ENCODE measurements at regions not wholly inside any gene's neighbourhood (a gene's known extent, or its start where the extent isn't known, plus 50 kb on each side); places are given as distances from the start of the nearest gene placed in this dataset.

DNA sequence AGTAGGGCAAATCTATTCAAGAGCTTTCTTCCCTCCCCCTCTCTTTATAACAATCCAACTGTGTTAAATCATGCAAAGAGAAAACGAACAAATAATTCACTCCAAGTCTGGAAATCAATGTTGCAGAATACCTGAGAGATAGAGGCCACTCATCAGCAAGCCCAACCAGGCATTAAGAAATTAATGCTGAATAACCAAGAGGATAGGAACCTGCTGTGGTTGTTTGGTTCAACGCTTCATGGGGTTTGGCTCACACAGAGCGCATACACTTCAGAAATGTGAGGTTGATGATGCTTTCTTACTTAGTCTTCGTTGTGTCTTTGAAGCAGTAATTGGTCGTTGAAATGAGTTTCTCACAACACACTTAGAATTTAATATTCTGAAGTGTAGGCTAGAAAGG lies 1540.0 kb upstream of the PABPC4L start:
- DNase-seq, result no peak

DNA sequence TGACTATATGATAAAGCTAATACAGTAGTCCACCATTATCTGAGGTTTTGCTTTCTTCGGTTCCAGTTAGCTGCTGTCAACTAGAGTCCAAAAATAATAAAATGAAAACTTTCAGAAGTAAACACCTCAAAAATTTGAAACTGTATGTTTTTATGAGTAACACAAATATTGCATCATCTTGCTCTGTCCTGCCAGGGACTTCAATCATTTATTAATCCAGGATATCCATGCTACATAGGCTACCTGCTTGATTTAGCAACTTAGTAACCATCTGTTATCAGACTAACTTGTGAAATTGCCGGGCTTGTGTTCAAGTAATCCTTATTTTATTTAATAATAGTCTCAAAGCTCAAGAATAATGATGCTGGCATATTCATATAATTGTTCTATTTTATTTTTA lies 1537.8 kb upstream of the PABPC4L start:
- DNase-seq, result no peak

DNA sequence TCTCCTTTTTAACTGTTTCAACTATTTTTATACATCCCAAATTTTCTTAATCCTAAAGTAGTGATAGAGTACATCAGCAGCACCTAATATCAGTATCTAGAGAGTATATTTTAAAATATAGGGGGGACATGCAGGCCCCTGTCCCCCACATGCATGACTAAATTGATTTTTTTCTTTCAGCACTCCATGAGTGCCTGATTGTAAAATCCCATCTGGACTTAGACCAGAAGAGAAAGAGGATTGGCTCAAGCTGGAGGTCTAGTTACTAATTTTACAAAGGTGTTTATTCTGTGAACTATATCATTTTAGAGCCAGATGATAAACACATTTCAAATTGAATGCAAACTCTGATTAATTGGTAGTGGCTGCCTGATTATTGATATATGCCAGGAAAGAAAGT lies 1533.9 kb upstream of the PABPC4L start:
- DNase-seq, result no peak

DNA sequence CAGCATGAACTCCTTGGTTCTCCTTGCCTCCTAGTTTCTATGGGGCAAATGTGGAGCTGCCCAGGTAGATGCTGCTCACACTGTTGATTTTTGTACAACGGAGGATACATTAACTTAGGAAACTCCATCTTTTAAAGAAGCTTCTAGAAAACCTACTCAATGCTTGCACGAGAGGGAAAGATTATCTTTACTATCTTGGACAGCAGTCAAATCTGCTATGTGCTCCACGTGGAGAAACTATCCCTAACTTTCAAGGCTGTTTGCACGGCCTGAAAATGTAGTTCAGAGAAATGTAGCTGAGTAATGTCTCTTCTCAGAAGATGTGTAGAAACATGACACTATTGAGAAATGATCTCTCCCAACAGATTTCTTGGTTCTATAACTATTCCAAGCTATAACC lies 1530.9 kb upstream of the PABPC4L start:
- DNase-seq, result no peak

DNA sequence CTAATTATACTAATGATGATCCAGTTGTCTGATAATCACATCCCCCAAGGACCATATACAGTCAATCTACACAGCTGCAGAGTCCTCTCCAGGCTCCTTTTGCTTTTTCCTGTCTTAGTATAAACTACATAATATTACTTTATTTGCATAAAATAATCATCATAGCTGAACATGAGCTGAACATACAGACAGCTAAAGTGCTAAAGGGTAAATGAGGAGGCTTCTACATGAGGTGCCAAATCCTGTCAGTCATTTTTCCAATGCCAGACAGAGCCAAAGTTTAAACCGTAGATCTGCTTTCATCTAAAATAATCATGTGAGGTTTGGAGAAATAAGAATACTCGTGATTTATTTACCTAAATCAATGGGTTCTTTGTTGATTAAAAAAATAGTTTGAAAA lies 1530.1 kb upstream of the PABPC4L start:
- no peak for DNase-seq

DNA sequence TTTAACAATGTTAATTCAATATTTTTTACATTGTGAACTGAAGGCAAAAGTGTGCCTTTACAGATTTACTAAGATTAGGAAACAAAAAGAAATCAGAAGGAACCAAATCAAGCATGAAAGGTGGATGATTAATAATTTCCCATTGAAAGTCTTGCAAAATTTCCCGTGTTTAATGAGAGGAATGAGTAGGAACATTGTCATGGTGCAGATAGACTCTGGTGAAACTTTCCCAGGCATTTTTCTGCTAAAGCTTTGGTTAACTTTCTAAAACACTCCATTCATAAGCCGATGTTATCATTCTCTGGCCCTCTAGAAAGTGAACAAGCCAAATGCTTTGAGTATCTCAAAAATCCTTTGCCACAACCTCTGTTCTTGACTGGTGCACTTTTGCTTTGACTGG lies 1522.8 kb upstream of the PABPC4L start:
- no peak for DNase-seq

DNA sequence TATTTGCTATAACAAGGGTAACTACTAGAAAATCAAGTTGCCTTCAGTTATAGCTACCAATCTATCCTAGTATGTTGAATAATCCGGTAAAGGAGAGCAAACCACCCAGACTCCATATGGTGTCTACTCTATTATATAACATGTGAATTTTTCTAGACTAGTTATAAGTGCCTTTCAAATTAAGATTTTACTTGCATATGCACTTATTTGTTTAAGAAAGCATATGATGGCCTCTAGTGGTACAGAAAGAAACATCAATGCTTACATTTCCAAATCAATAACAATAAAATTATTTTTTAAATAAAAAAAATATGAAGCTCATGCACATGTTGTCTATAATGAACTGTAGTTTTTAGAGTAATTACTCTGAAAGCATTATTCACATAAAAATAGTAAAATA lies 1516.4 kb upstream of the PABPC4L start:
- no peak for DNase-seq

DNA sequence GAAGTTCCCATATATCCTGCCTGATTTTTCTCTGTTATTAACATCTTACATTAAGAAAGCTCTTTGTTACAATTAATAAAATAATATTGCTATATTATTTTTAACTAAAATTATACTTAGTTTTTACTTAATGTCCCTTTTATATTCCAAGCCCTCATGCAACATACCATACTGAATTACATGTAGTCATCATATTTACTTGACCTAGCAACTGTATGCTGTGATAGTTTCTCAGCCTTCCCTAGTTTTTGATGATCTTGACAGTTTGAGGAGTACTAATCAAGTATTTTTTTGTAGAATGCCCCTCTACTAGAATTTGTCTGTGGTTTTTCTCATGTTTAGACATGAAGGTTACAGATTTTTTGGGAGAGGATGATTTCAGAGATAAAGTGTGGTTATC lies 1503.8 kb upstream of the PABPC4L start:
- no peak for DNase-seq

DNA sequence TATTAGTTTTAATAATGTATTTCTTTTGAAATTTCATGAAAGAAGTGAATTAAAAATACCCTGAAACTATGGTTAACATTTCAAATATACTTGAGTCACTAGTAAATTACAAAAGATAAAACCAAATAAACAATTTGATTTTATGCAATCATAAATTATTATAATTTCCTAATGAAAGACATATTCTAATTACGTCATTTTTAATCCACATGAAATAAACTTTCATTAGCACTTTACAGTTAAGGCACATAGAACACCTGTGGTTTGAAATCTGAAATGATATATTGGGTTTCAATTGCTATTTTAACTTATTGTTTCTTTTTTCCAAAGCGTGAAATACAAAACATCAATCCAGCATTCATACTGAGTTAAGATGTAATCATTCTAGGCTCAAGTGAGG lies 1492.5 kb upstream of the PABPC4L start:
- DNase-seq, result no peak

DNA sequence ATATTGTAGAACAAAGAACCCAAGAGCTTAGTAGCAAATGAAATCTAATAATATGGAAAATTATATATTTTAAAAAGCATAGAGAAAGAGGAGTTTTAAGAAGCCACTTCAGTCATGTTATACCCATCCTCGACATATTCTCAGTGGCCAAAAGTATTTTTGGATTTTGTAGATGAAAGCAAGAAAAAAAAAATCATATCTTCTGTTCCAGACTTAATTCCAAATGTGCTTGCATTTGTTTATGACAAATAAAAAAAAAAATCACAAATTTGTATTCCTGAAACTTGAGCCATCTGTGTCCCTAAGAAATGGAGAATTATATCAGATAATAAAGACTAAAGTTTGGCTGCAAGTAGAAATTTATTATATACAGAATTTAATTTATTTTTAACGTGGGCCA lies 1482.4 kb upstream of the PABPC4L start:
- DNase-seq, result no peak

DNA sequence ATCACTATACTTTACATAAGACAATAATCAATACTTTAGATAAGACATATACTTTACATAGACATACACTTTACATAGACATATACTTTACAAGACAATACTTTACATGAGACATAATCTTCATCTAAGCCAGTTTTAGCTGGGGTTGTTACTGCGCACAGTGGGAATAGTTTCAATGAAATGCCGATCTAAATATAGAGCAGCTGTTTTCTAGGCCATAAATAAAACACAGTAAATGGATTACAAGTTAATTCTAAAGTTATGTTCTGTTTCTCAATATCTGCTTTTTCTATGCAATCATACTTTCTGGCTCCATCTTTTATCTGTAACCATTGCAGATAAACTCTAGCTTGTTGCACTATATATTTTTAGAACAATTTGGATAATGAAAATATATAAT lies 1470.6 kb upstream of the PABPC4L start:
- DNase-seq, result no peak

DNA sequence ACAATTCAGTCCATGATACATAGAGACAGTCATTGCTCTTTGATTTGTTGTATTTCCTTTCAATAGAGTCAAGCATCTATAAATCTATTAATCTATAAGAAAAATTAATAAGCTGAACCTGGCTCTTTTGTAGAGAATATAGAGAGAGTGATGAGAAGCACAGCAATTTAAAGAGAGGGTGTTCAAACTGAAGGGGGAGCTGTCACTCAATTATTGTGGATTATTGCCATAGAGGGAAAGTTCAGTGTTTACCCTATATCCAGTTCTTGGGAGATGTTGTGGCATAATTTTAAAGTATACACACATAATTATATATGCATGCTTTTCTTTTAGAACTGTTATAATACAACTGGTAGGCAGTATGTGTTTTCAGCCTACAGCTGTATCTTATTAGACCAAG lies 1469.0 kb upstream of the PABPC4L start:
- DNase-seq, result no peak
